WTC11 (cell line): ENCODE measurements at regions not wholly inside any gene's neighbourhood (a gene's known extent, or its start where the extent isn't known, plus 50 kb on each side); places are given as distances from the start of the nearest gene placed in this dataset.

Source experiments
- CTCF ChIP-seq: fragments of 200-600 bp; IDR thresholded peaks from 2 replicates; pipeline ENCODE4 v1.8.0; 2022; ENCODE audit warnings: antibody characterized with exemption
- E2F4 ChIP-seq: sonication (generic); formaldehyde crosslinking; IDR thresholded peaks from 2 replicates; pipeline ENCODE4 v1.8.1; 2022; ENCODE audit warnings: low read depth, mild to moderate bottlenecking, moderate library complexity, missing genetic modification reagents, borderline replicate concordance
- FOXK1 ChIP-seq: sonication (generic); formaldehyde crosslinking; IDR thresholded peaks from 2 replicates; pipeline ENCODE4 v1.8.0; 2022; ENCODE audit warnings: mild to moderate bottlenecking, moderate library complexity, missing genetic modification reagents
- GABPB1 ChIP-seq: sonication (generic); formaldehyde crosslinking; IDR thresholded peaks from 2 replicates; pipeline ENCODE4 v1.8.1; 2023; ENCODE audit warnings: mild to moderate bottlenecking, missing genetic modification reagents
- JUN ChIP-seq: sonication (generic); formaldehyde crosslinking; IDR thresholded peaks from 2 replicates; pipeline ENCODE4 v1.8.0; 2023; ENCODE audit warnings: mild to moderate bottlenecking, missing genetic modification reagents
- NR2C2 ChIP-seq: sonication (generic); formaldehyde crosslinking; IDR thresholded peaks from 2 replicates; pipeline ENCODE4 v1.8.0; 2022; ENCODE audit warnings: mild to moderate bottlenecking, missing genetic modification reagents
- SMAD4 ChIP-seq: sonication (generic); formaldehyde crosslinking; IDR thresholded peaks from 2 replicates; pipeline ENCODE4 v1.8.0; 2022; ENCODE audit warnings: mild to moderate bottlenecking, missing genetic modification reagents
- SP1 ChIP-seq: sonication (generic); formaldehyde crosslinking; conservative IDR thresholded peaks from 2 replicates; pipeline ENCODE4 v1.8.1; 2022; ENCODE audit warnings: missing genetic modification reagents
- ZNF396 ChIP-seq: fragments of 250-450 bp; sonication (Bioruptor Pico); IDR thresholded peaks from 2 replicates; pipeline ENCODE4 v1.8.0; 2021; ENCODE audit warnings: mild to moderate bottlenecking, moderate library complexity, borderline replicate concordance
- ZNF416 ChIP-seq: fragments of 250-450 bp; sonication (Bioruptor Pico); IDR thresholded peaks from 2 replicates; pipeline ENCODE4 v1.9.0; 2021; ENCODE audit warnings: mild to moderate bottlenecking, inconsistent platforms

GRCh38 chr5:56479126-56479525 lies 246.0 kb upstream of the ANKRD55 start:
- TF ChIP-seq ZNF416 (CRISPR knock-in tag) (no peak), E2F4 (CRISPR knock-in tag) (no peak), ZNF396 (CRISPR knock-in tag) (no peak), SMAD4 (CRISPR knock-in tag) (no peak), CTCF (no peak), SP1 (CRISPR knock-in tag) (no peak), NR2C2 (CRISPR knock-in tag) (no peak), GABPB1 (CRISPR knock-in tag) (no peak), FOXK1 (CRISPR knock-in tag) (no peak), JUN (no peak)
